ENCODE measurements at regions not wholly inside any gene's neighbourhood (a gene's known extent, or its start where the extent isn't known, plus 50 kb on each side); places are given as distances from the start of the nearest gene placed in this dataset.
"Not testable (repeated sequence)": the region's sequence is repeated elsewhere in the genome, so short reads cannot be mapped to it uniquely, and the experiment has no call there.

DNA sequence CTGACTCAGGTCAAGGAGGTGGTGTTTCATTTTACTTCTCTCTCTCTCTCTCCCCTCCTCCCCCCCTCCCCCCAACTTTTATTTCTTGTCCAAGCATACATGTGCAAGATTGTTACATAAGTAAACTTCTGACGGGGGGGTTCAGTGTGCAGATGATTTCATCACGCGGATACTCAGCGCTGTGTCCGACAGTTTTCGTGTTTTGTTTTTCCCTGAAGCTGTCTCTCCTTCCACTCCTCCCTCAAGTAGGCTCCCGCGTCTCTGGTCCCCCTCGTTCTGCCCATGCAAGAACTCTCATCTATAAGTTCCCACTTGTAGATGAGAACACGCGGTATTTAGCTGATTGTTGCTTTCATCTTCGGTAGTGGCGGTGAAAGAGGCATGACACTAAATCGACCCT, 111.0 kb upstream of the ANKRD30BL start:
- Histone ChIP-seq H3K9me3 (no peaks in the 10 kb centered on the region), H3K27ac (no peak overlapping the region), H3K27me3 (no peaks in the 10 kb centered on the region), H3K4me3 (no peak overlapping the region), H3K4me1 (no peaks in the 10 kb centered on the region), H3K36me3 (no peaks in the 10 kb centered on the region)
- no peak for DNase-seq (ENCODE audit: extremely low spot score in 2 of 2)
- intact Hi-C loops (cut with DNase I): no loop called here
- no peak for TF ChIP-seq POLR2AphosphoS5 (IDR thresholded peaks at IDR 0.05; ENCODE audit: insufficient read depth in 1 of 2, low read depth in 1 of 2)
- no peak for TF ChIP-seq POLR2A (IDR thresholded peaks at IDR 0.05)

DNA sequence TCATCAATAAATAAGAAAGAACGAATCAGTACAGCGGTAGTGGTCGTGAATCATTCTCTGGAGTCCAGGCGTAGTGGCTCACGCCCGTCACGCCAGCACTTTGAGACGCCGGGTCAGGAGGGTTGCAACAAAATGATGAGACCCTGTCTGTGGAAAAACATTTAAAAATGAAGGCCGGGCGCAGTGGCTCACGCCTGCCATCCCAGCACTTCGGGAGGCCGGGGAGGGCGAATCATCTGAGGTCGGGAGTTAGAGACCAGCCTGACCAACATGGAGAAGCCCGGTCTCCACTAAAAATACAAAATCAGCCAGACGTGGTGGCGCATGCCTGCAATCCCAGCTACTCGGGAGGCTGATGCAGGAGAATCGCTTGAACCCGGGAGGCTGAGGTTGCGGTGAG, 111.8 kb upstream of the ANKRD30BL start:
- H3K36me3 ChIP-seq; intact Hi-C loops (cut with DNase I); H3K27ac ChIP-seq; H3K27me3 ChIP-seq; DNase-seq (ENCODE audit: extremely low spot score in 2 of 2); H3K4me1 ChIP-seq; H3K9me3 ChIP-seq; H3K4me3 ChIP-seq: not testable (repeated sequence)

DNA sequence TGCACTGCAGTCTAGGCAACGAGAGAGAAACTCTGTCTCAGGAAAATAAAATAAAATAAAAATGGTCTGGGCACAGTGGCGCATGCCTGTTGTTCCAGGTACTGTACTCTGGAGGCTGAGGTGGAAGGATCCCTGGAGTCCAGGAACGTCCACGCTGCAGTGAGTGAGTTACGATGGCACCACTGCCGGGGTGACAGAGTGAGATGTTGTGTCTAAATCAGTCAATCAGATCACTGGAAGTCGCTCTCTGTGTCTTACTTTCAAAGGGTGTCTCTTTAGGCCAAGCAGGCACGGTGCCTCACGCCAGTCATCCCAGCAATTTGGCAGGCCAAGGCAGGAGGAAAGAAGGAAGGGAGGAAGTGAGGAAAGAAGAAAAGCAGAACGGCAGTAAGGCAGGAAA, 112.2 kb upstream of the ANKRD30BL start:
- intact Hi-C loops (cut with DNase I): no loop called here
- Histone ChIP-seq H3K4me1 (no peaks in the 10 kb centered on the region), H3K9me3 (no peaks in the 10 kb centered on the region), H3K4me3 (no peak overlapping the region), H3K27me3 (no peaks in the 10 kb centered on the region), H3K27ac (no peak overlapping the region), H3K36me3 (no peaks in the 10 kb centered on the region)
- DNase-seq (ENCODE audit: extremely low spot score in 2 of 2): no peak
- TF ChIP-seq, protein P1, sequence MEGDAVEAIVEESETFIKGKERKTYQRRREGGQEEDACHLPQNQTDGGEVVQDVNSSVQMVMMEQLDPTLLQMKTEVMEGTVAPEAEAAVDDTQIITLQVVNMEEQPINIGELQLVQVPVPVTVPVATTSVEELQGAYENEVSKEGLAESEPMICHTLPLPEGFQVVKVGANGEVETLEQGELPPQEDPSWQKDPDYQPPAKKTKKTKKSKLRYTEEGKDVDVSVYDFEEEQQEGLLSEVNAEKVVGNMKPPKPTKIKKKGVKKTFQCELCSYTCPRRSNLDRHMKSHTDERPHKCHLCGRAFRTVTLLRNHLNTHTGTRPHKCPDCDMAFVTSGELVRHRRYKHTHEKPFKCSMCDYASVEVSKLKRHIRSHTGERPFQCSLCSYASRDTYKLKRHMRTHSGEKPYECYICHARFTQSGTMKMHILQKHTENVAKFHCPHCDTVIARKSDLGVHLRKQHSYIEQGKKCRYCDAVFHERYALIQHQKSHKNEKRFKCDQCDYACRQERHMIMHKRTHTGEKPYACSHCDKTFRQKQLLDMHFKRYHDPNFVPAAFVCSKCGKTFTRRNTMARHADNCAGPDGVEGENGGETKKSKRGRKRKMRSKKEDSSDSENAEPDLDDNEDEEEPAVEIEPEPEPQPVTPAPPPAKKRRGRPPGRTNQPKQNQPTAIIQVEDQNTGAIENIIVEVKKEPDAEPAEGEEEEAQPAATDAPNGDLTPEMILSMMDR (IDR thresholded peaks at IDR 0.05): no peak
- no peak for TF ChIP-seq POLR2AphosphoS5 (IDR thresholded peaks at IDR 0.05; ENCODE audit: insufficient read depth in 1 of 2, low read depth in 1 of 2)
- no peak for TF ChIP-seq POLR2A (IDR thresholded peaks at IDR 0.05)

DNA sequence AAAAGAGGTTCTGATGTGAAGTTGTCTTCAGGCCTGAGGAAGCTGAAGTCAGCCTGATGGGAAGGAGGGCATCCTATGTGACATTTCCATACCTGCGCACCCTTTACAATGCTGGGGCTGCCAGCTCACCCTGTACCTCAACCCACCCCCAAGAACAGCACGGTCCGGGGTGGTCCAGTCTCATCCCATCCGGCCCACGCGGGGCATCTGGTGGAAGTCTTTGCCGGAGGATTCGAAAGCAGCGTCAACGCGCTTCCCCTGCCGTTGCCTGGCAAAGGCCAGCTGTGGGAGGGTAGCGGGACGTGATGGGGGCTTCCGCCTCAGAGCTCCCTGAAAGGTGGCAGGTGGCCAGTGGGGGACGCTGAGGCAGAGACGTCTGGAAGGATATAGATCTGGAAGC, 113.6 kb upstream of the ANKRD30BL start:
- no peaks in the 10 kb centered on the region for H3K4me1 ChIP-seq
- no peaks in the 10 kb centered on the region for H3K36me3 ChIP-seq
- no peak for DNase-seq (ENCODE audit: extremely low spot score in 2 of 2)
- intact Hi-C loops (cut with DNase I): no loop called here
- no peaks in the 10 kb centered on the region for H3K27me3 ChIP-seq
- no peak overlapping the region for H3K27ac ChIP-seq
- no peaks in the 10 kb centered on the region for H3K9me3 ChIP-seq
- TF ChIP-seq POLR2A (IDR thresholded peaks at IDR 0.05) (no peak), POLR2AphosphoS5 (IDR thresholded peaks at IDR 0.05; ENCODE audit: insufficient read depth in 1 of 2, low read depth in 1 of 2) (no peak)
- TF ChIP-seq, protein P1 (IDR thresholded peaks at IDR 0.05): no peak
- H3K4me3 ChIP-seq: no peak overlapping the region

DNA sequence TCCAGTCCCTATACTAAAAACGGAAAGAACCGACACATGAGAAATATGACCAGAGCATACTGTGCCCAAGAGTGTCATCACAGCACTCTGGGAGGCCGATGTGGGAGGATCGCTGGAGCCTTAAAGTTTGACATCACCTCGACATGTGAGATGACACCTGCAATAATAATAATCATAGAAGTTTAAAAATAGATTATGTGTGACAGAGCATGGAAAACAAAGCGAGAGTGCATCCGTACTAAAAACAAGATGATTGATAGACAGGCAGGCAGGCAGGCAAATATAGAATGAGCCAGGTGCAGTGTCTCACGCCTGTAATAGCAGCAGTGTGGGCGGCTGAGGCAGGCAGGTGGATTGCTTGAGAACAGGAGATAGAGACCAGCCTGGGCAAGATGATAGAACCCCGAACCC, 114.8 kb upstream of the ANKRD30BL start:
- no peaks in the 10 kb centered on the region for H3K27me3 ChIP-seq
- H3K4me1 ChIP-seq: no peaks in the 10 kb centered on the region
- H3K27ac ChIP-seq: no peak overlapping the region
- no peaks in the 10 kb centered on the region for H3K36me3 ChIP-seq
- no peak for DNase-seq (ENCODE audit: extremely low spot score in 2 of 2)
- no peak overlapping the region for H3K4me3 ChIP-seq
- no peaks in the 10 kb centered on the region for H3K9me3 ChIP-seq
- TF ChIP-seq POLR2A (IDR thresholded peaks at IDR 0.05) (no peak), POLR2AphosphoS5 (IDR thresholded peaks at IDR 0.05; ENCODE audit: insufficient read depth in 1 of 2, low read depth in 1 of 2) (no peak)
- TF ChIP-seq, protein P1 (IDR thresholded peaks at IDR 0.05): no peak
- intact Hi-C loops (cut with DNase I): no loop called here

DNA sequence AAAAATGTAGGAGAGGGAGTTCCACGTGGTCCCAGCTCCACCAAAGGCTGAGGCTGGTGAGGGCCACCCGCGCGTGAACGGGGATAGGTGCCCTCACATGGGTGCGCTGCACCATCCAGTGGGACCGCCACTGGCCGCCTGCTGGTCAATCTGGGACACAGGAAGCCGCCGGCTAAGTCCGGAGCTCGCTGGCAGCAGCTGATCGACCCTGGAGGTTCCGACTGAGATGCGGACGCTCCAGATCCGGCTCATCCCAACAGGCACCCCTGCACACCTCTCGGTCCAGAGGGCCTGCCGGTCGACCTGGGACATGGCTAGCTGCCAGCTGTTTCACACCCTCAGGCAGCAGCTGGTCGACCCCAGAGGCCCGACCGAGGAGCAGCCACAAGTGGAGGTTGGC, 116.5 kb upstream of the ANKRD30BL start:
- Histone ChIP-seq H3K27me3 (no peaks in the 10 kb centered on the region), H3K27ac (no peak overlapping the region), H3K36me3 (no peaks in the 10 kb centered on the region), H3K4me3 (no peak overlapping the region), H3K9me3 (no peaks in the 10 kb centered on the region), H3K4me1 (no peaks in the 10 kb centered on the region)
- DNase-seq (ENCODE audit: extremely low spot score in 2 of 2): no peak
- TF ChIP-seq, protein P1 (IDR thresholded peaks at IDR 0.05): no peak
- no peak for TF ChIP-seq POLR2AphosphoS5 (IDR thresholded peaks at IDR 0.05; ENCODE audit: insufficient read depth in 1 of 2, low read depth in 1 of 2)
- TF ChIP-seq POLR2A (IDR thresholded peaks at IDR 0.05): no peak
- intact Hi-C loops (cut with DNase I): no loop called here

All from vagina (tissue), 2 donors.